Uterus (tissue), 3 donors: ENCODE measurements at regions not wholly inside any gene's neighbourhood (a gene's known extent, or its start where the extent isn't known, plus 50 kb on each side); places are given as distances from the start of the nearest gene placed in this dataset.

Experiments
- DNase-seq, 2 donors: peaks; one replicate each; pipeline ENCODE4 v3.0.0-alpha.2; 2019 to 2020
- H3K27ac ChIP-seq, 2 donors: fragments of 200-600 bp; sonication (generic); 1 replicate in 1 of 2; 2 replicates in 1 of 2; pipeline ENCODE4 v1.5.1; 2016 to 2018
- H3K27me3 ChIP-seq, 2 donors: fragments of 200-600 bp; sonication (generic); one replicate each; pipeline ENCODE4 v1.5.1; 2018 to 2019; ENCODE audit warnings: control low read depth in 1 of 2
- H3K36me3 ChIP-seq, 2 donors: fragments of 200-600 bp; sonication (generic); one replicate each; pipeline ENCODE4 v1.5.1; 2019; ENCODE audit warnings: control low read depth in 1 of 2
- H3K4me1 ChIP-seq, 2 donors: fragments of 200-600 bp; sonication (generic); one replicate each; pipeline ENCODE4 v1.5.1; 2018 to 2019; ENCODE audit warnings: control low read depth in 1 of 2
- H3K4me3 ChIP-seq, 2 donors: fragments of 200-600 bp; sonication (generic); 1 replicate in 1 of 2; 2 replicates in 1 of 2; pipeline ENCODE4 v1.5.1; 2018 to 2019; ENCODE audit warnings: mild to moderate bottlenecking in 1 of 2
- H3K9me3 ChIP-seq, 2 donors: fragments of 200-600 bp; sonication (generic); one replicate each; pipeline ENCODE4 v1.5.1; 2019; ENCODE audit warnings: control low read depth in 1 of 2
- CTCF ChIP-seq, 4 experiments: fragments of 200-600 bp in 2 of 4; fragments of 450-650 bp in 2 of 4; sonication (generic) in 2 of 4; IDR thresholded peaks; one replicate each; pipeline ENCODE4 v1.5.1; 2016 to 2019; ENCODE audit warnings: antibody characterized with exemption in 4 of 4, mild to moderate bottlenecking in 2 of 4, moderate library complexity in 1 of 4
- POLR2A ChIP-seq, 2 donors: fragments of 450-650 bp; IDR thresholded peaks; one replicate each; pipeline ENCODE4 v1.6.1; 2016; ENCODE audit warnings: antibody characterized with exemption in 2 of 2, mild to moderate bottlenecking in 1 of 2, moderate library complexity in 1 of 2
- intact Hi-C: fragments of 100-400 bp; cut with DNase I; formaldehyde crosslinking; loops from one replicate; pipeline ENCODE4 v1.15.1; 2023; ENCODE audit warnings: low total_unique reads
- donor health status: DM: yes; HTN: yes; CAD: no.

GRCh38 chr2:61626827-61627226 lies 88.7 kb upstream of the XPO1 start:
- Histone ChIP-seq H3K9me3 (no peaks in the 10 kb centered on the region), H3K4me1 (no peaks in the 10 kb centered on the region), H3K36me3 (no peaks in the 10 kb centered on the region), H3K27me3 (no peaks in the 10 kb centered on the region), H3K4me3 (no peak overlapping the region), H3K27ac (no peak overlapping the region)
- no peak for DNase-seq
- TF ChIP-seq POLR2A (IDR thresholded peaks at IDR 0.05): no peak
- TF ChIP-seq CTCF (IDR thresholded peaks at IDR 0.05): no peak
- intact Hi-C loops: no loop called here

- H3K27me3 ChIP-seq: no peaks in the 10 kb centered on the region
- H3K4me3 ChIP-seq: no peak overlapping the region
- intact Hi-C loops: no loop called here
- no peaks in the 10 kb centered on the region for H3K36me3 ChIP-seq
- H3K9me3 ChIP-seq: no peaks in the 10 kb centered on the region
- H3K4me1 ChIP-seq: no peaks in the 10 kb centered on the region
- no peak overlapping the region for H3K27ac ChIP-seq
- no peak for DNase-seq
- TF ChIP-seq CTCF (IDR thresholded peaks at IDR 0.05) (no peak), POLR2A (IDR thresholded peaks at IDR 0.05) (no peak)
These were observed 85.6 kb upstream of the XPO1 start for GRCh38 chr2:61623747-61624146.

GRCh38 chr2:61620244-61621159 lies 82.3 kb upstream of the XPO1 start:
- no peaks in the 10 kb centered on the region for H3K4me1 ChIP-seq
- intact Hi-C loops: no loop called here
- no peaks in the 10 kb centered on the region for H3K9me3 ChIP-seq
- H3K27ac ChIP-seq: no peak overlapping the region
- H3K27me3 ChIP-seq: no peaks in the 10 kb centered on the region
- no peak for TF ChIP-seq POLR2A (IDR thresholded peaks at IDR 0.05)
- no peak for TF ChIP-seq CTCF (IDR thresholded peaks at IDR 0.05)
- no peak overlapping the region for H3K4me3 ChIP-seq
- H3K36me3 ChIP-seq: no peaks in the 10 kb centered on the region
- DNase-seq: no peak

- H3K9me3 ChIP-seq: no peaks in the 10 kb centered on the region
- no peaks in the 10 kb centered on the region for H3K27me3 ChIP-seq
- no peak for TF ChIP-seq CTCF (IDR thresholded peaks at IDR 0.05)
- no peak for TF ChIP-seq POLR2A (IDR thresholded peaks at IDR 0.05)
- intact Hi-C loops: no loop called here
- no peaks in the 10 kb centered on the region for H3K4me1 ChIP-seq
- H3K27ac ChIP-seq: no peak overlapping the region
- H3K4me3 ChIP-seq: no peak overlapping the region
- H3K36me3 ChIP-seq: no peaks in the 10 kb centered on the region
- no peak for DNase-seq
These were observed 81.4 kb upstream of the XPO1 start for GRCh38 chr2:61619561-61619960.

- no peaks in the 10 kb centered on the region for H3K36me3 ChIP-seq
- intact Hi-C loops: no loop called here
- no peak overlapping the region for H3K27ac ChIP-seq
- H3K27me3 ChIP-seq: no peaks in the 10 kb centered on the region
- DNase-seq: no peak
- H3K4me3 ChIP-seq: no peak overlapping the region
- no peaks in the 10 kb centered on the region for H3K4me1 ChIP-seq
- H3K9me3 ChIP-seq: no peaks in the 10 kb centered on the region
- no peak for TF ChIP-seq CTCF (IDR thresholded peaks at IDR 0.05)
- no peak for TF ChIP-seq POLR2A (IDR thresholded peaks at IDR 0.05)
These were observed 79.5 kb upstream of the XPO1 start for GRCh38 chr2:61617610-61618009.
